Peyer's patch (tissue), 4 donors: ENCODE measurements at regions not wholly inside any gene's neighbourhood (a gene's known extent, or its start where the extent isn't known, plus 50 kb on each side); places are given as distances from the start of the nearest gene placed in this dataset.

Experiments
- CTCF ChIP-seq, 6 experiments: fragments of 450-650 bp in 4 of 6; fragments of 200-600 bp in 2 of 6; sonication (generic) in 1 of 6; IDR thresholded peaks; one replicate each; pipeline ENCODE4 v1.5.1; 2017 to 2019; ENCODE audit warnings: antibody characterized with exemption in 6 of 6, mild to moderate bottlenecking in 3 of 6, moderate library complexity in 1 of 6
- POLR2A ChIP-seq, 2 donors: fragments of 450-650 bp; IDR thresholded peaks; one replicate each; pipeline ENCODE4 v1.5.1; 2017; ENCODE audit warnings: antibody characterized with exemption in 2 of 2, mild to moderate bottlenecking in 2 of 2, moderate library complexity in 2 of 2

DNA sequence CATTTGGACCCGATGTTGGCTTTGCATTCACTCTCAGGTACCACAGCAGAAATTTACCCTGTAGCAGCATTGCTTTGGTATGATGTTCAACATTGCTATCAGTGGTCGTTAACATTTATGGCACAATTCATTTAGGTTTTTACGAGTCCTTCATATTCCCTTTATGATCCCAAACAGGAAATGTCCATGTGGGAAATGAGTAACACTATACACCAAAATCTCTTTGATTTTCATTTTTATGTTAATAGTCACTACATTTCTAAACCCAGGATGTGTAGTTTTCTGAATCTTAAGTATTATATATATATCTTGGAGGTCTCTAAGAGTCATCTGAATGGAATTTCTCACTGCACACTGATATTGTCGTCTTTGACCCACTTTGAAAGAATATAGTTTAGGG lies 78.5 kb upstream of the RBMS3 start:
- no peak for TF ChIP-seq CTCF (IDR thresholded peaks at IDR 0.05)
- TF ChIP-seq POLR2A (IDR thresholded peaks at IDR 0.05), result no peak
